ENCODE measurements at regions not wholly inside any gene's neighbourhood (a gene's known extent, or its start where the extent isn't known, plus 50 kb on each side); places are given as distances from the start of the nearest gene placed in this dataset.

GRCh38 chr10:89909752-89910151, 208.4 kb downstream of the KIF20B start:
- no peak overlapping the region for H3K27ac Mint-ChIP-seq
- Histone ChIP-seq H3K27ac (ENCODE audit: low read depth in 1 of 2, low read length in 2 of 2) (no peak overlapping the region), H3K9me3 (ENCODE audit: control insufficient read depth in 1 of 2, insufficient read depth in 1 of 2, low read length in 2 of 2) (peaks cover 0 to 5% of the 10 kb centered on the region in 2 experiments), H3K27me3 (ENCODE audit: control insufficient read depth in 1 of 2, insufficient read depth in 2 of 2, low read length in 2 of 2) (peaks cover 0 to 3% of the 10 kb centered on the region in 2 experiments), H3K4me1 (ENCODE audit: insufficient read depth, low read length) (no peaks in the 10 kb centered on the region), H3K36me3 (ENCODE audit: insufficient read depth, low read length) (no peaks in the 10 kb centered on the region), H3K4me3 (ENCODE audit: low read length) (no peak overlapping the region)
- TF ChIP-seq, protein P1, sequence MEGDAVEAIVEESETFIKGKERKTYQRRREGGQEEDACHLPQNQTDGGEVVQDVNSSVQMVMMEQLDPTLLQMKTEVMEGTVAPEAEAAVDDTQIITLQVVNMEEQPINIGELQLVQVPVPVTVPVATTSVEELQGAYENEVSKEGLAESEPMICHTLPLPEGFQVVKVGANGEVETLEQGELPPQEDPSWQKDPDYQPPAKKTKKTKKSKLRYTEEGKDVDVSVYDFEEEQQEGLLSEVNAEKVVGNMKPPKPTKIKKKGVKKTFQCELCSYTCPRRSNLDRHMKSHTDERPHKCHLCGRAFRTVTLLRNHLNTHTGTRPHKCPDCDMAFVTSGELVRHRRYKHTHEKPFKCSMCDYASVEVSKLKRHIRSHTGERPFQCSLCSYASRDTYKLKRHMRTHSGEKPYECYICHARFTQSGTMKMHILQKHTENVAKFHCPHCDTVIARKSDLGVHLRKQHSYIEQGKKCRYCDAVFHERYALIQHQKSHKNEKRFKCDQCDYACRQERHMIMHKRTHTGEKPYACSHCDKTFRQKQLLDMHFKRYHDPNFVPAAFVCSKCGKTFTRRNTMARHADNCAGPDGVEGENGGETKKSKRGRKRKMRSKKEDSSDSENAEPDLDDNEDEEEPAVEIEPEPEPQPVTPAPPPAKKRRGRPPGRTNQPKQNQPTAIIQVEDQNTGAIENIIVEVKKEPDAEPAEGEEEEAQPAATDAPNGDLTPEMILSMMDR (IDR thresholded peaks at IDR 0.05): no peak
- no peaks in the 10 kb centered on the region for H3K36me3 Mint-ChIP-seq (ENCODE audit: low read depth)
- no peak overlapping the region for H3K4me3 Mint-ChIP-seq
- intact Hi-C loops (cut with DNase I, micrococcal nuclease): no loop called here
- CTCF ChIA-PET: interaction anchor here (1.2 kb wide), 1 partner anchor 8 kb away, joined by 3 read pairs; no protein-coding TSS in a partner anchor
- POLR2A ChIA-PET: no interaction called here
- H3K4me1 Mint-ChIP-seq (ENCODE audit: low read depth): no peaks in the 10 kb centered on the region
- H3K9me3 Mint-ChIP-seq: no peaks in the 10 kb centered on the region
- DNase-seq (no peak), ATAC-seq (ENCODE audit: poor library complexity) (no peak)
- H3K27me3 Mint-ChIP-seq: peaks cover 21% of the 10 kb centered on the region

- Histone ChIP-seq H3K4me3 (ENCODE audit: low read length) (no peak overlapping the region), H3K9me3 (ENCODE audit: control insufficient read depth in 1 of 2, insufficient read depth in 1 of 2, low read length in 2 of 2) (peaks cover 0 to 5% of the 10 kb centered on the region in 2 experiments), H3K4me1 (ENCODE audit: insufficient read depth, low read length) (no peaks in the 10 kb centered on the region), H3K27ac (ENCODE audit: low read depth in 1 of 2, low read length in 2 of 2) (no peak overlapping the region), H3K27me3 (ENCODE audit: control insufficient read depth in 1 of 2, insufficient read depth in 2 of 2, low read length in 2 of 2) (peaks cover 0 to 4% of the 10 kb centered on the region in 2 experiments), H3K36me3 (ENCODE audit: insufficient read depth, low read length) (no peaks in the 10 kb centered on the region)
- CTCF ChIA-PET: no interaction called here
- no peaks in the 10 kb centered on the region for H3K4me1 Mint-ChIP-seq (ENCODE audit: low read depth)
- no peaks in the 10 kb centered on the region for H3K36me3 Mint-ChIP-seq (ENCODE audit: low read depth)
- H3K27ac Mint-ChIP-seq: no peak overlapping the region
- intact Hi-C loops (cut with DNase I, micrococcal nuclease): no loop called here
- H3K27me3 Mint-ChIP-seq: peaks cover 11% of the 10 kb centered on the region
- no peak overlapping the region for H3K4me3 Mint-ChIP-seq
- POLR2A ChIA-PET: no interaction called here
- TF ChIP-seq, protein P1 (IDR thresholded peaks at IDR 0.05): no peak
- no peaks in the 10 kb centered on the region for H3K9me3 Mint-ChIP-seq
- DNase-seq (no peak), ATAC-seq (ENCODE audit: poor library complexity) (no peak)
These were observed 213.6 kb downstream of the KIF20B start for GRCh38 chr10:89915021-89915420.

DNA sequence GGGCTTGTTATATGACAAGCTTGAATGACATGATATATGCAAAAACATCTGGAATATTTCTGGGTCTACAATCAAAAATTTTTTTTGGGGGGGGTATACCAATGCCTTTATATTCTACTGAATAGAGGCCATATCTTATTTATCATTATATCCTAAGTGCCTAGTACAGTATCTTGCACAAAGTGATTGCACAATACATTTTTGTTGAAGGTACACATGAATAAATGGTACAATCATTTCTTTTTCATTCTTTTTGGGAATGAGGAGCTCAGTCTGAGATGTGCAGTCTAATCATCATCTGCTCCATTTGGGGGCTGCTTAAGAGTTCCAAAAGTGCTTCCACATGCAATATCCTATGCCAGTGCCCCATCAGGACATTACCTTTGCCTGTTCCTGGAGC, 214.6 kb downstream of the KIF20B start:
- intact Hi-C loops (cut with DNase I, micrococcal nuclease): no loop called here
- peaks cover 11% of the 10 kb centered on the region for H3K27me3 Mint-ChIP-seq
- no peaks in the 10 kb centered on the region for H3K4me1 Mint-ChIP-seq (ENCODE audit: low read depth)
- ChIA-PET POLR2A (no interaction called here), CTCF (no interaction called here)
- Histone ChIP-seq H3K27me3 (ENCODE audit: control insufficient read depth in 1 of 2, insufficient read depth in 2 of 2, low read length in 2 of 2) (peaks cover 0 to 4% of the 10 kb centered on the region in 2 experiments), H3K4me1 (ENCODE audit: insufficient read depth, low read length) (no peaks in the 10 kb centered on the region), H3K27ac (ENCODE audit: low read depth in 1 of 2, low read length in 2 of 2) (no peak overlapping the region), H3K9me3 (ENCODE audit: control insufficient read depth in 1 of 2, insufficient read depth in 1 of 2, low read length in 2 of 2) (peaks cover 0 to 3% of the 10 kb centered on the region in 2 experiments), H3K36me3 (ENCODE audit: insufficient read depth, low read length) (no peaks in the 10 kb centered on the region), H3K4me3 (ENCODE audit: low read length) (no peak overlapping the region)
- no peak overlapping the region for H3K4me3 Mint-ChIP-seq
- H3K36me3 Mint-ChIP-seq (ENCODE audit: low read depth): no peaks in the 10 kb centered on the region
- H3K9me3 Mint-ChIP-seq: no peaks in the 10 kb centered on the region
- ATAC-seq (ENCODE audit: poor library complexity) (no peak), DNase-seq (no peak)
- TF ChIP-seq, protein P1 (IDR thresholded peaks at IDR 0.05): no peak
- H3K27ac Mint-ChIP-seq: no peak overlapping the region

Data from CD4-positive, alpha-beta T cell (primary cell).